NCI-H1105 treated with DMSO at 0.1 percent for 48 hours (cell line): ENCODE measurements at regions not wholly inside any gene's neighbourhood (a gene's known extent, or its start where the extent isn't known, plus 50 kb on each side); places are given as distances from the start of the nearest gene placed in this dataset.
"Not testable (repeated sequence)": the region's sequence is repeated elsewhere in the genome, so short reads cannot be mapped to it uniquely, and the experiment has no call there.

Experiments
- DNase-seq: peaks from one replicate; lab custom pipeline; 2025; lab: John Stamatoyannopoulos, UW

DNA sequence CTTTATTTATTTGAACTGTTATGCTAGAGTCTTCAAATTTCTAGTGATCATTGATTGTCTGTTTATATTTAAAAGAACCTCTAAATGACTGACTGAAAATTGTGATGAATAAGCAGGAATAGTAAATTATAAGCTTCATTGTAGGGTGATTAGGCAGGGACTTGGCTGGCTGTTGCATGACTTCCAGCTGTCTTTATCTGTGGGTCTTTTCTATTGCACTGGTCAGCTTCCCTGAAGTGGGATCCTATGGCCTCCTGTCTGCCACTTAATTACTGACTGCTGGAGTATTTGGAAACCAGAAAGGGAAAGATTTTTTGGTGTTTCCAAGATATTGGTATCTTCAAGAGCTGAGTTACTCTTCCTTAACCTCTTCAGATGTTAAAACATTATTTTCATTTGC, 123.0 kb upstream of the CCNH start:
- DNase-seq = no peak

DNA sequence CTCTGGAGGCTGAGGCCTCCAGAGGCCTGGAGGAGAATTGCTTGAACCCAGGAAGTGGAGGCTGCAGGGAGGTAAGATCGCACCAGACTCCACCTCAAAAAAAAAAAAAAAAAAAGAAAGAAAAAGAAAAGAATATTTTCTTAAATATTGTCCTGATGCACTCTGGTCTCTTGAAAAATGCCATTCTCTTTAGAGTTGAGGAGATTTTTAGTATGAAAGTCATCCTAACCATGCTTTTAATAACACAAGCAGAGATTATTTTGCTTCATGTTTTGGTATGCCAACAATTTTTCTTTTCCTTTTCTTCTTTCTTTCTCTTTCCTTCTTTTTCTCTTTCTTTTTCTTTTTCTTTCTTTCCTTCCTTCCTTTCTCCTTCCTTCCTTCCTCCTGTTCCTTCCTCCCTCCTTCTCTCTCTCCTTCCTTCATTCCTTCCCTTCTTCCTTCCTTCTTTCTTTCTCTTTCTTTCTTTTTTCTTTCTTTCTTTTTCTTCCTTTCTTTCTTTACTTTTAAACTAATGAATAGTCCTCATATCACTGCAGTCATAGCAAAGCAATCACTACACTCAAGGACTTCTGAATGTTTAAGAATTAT, 116.9 kb upstream of the CCNH start:
- DNase-seq = no peak

DNA sequence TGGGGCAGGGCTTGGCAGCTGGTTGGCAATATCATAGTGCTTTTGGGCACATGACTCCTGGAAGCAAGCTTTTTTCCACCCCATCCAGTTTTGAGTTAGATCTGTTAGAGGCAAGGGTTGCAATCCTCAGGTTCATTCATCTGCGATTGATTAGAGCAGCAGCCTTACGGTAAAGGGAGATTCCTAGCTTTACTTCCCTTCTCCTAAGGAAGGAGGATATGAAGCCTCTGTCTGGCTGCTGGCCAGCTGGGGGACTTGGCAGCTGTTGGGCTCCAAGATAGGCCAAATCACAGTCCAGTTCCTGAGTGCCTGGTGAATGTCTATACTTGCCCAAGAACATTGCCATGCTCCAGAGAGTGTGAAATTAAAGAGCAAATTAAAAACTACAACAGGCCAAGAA, 113.4 kb upstream of the CCNH start:
- DNase-seq = no peak

DNA sequence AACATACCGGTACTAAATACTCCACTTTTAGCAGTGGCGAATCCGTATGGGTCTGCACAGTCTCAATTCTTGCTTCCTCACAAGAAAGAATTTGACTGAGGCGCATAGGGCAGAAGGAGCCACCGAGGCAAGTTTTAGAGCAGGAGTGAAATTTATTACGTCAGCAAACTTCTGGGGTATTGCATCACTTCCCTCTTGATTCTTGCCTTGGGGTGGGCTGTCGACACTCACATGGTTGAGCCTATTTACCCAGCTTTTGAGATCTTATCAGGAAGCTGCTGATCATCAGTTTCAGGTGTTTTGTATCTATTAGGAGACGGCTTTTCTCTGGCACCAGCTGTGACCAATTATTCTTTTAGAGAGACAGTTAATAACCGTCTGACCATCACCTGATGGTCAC, 111.5 kb upstream of the CCNH start:
- DNase-seq = no peak

DNA sequence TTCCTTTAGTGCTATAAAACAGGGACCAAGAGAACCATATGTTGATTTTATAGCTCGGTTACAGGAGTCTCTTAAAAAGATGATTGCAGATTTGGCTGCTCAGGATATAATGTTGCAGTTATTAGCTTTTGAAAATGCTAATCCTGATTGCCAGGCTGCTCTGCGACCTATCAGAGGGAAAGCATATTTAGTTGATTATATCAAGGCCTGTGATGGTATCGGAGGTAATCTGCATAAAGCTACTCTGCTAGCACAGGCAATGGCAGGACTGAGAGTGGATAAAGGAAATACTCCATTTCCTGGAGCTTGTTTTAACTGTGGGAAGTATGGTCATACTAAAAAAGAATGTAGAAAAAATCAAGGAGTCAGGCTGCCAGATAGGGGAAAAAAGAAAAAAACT, 99.0 kb upstream of the CCNH start:
- not testable (repeated sequence) for DNase-seq

DNA sequence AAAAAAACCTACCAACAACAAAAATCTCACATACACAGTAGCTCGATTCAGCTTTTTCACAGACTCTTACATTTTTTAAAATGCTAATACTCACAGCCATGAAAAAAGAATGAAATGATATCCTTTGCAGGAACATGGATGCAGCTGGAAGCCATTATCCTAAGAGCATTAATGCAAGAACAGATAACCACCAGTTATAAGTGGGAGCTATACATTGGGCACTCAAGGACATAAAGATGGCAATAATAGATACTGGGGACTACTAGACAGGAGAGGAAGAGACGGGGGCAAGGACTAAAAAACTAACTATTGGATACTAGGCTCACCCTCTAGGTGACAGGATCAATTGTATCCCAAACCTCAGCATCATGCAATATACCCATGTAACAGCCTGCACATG, 90.3 kb upstream of the CCNH start:
- no peak for DNase-seq

DNA sequence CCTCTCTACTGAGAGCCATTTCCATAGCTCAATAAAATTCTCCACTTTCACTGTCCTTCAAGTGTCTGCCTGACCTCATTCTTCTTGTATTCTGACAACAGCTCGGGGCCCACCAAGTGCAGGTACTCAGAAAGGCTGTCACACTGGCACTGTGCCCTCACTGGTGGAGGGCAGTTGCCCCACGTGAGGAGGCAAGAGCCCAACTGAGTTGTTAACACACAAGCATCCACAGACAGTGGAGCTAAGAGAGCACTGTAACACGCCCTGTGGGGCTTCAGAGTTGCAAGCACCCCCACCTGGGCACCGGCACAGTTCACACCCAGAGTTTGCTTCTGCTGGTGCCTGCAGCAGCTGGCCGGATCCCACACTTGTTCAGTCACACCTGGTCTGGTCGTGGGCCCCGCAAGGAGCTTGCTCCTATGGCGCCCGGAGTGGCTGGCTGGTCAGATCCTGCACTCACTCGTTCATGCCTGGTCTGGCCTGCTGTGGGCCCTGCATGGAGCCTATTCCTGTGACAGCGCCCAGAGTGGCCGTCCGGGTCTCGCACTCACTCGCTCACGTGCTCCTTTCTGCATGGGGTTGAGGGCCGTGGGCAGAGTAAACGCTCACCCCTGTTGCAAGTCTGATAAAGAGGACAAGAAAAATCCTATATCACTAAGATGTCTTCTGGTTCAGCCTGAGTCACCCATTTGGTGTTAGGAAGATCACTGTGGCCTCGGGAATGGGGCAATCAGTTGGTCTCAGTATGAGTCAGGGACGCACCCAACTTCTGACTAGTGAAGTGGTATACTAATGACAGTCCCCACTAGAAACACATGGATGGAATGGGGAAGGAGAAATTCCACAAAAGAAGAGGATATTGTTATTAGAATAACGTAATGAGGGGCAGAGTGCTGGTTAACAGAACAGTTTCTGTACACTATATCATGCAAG, 87.0 kb upstream of the CCNH start:
- DNase-seq = no peak
